Upper lobe of right lung (tissue), 1 donor: ENCODE measurements at regions not wholly inside any gene's neighbourhood (a gene's known extent, or its start where the extent isn't known, plus 50 kb on each side); places are given as distances from the start of the nearest gene placed in this dataset.

Experiments used
- ATAC-seq: fragments of 200-7000 bp; cut with Tn5 transposase; one replicate; pipeline ENCODE4 v1.9.1; 2020; ENCODE audit warnings: mild to moderate bottlenecking, moderate library complexity
- DNase-seq: peaks from one replicate; pipeline ENCODE4 v3.0.0-alpha.2; 2020
- H3K27ac ChIP-seq: fragments of 200-600 bp; one replicate; pipeline ENCODE4 v1.8.0; 2022
- H3K27me3 ChIP-seq: fragments of 200-600 bp; one replicate; pipeline ENCODE4 v1.8.0; 2022; ENCODE audit warnings: mild to moderate bottlenecking
- H3K36me3 ChIP-seq: fragments of 200-600 bp; one replicate; pipeline ENCODE4 v1.8.0; 2022
- H3K4me1 ChIP-seq: fragments of 200-600 bp; one replicate; pipeline ENCODE4 v1.8.0; 2022
- H3K4me3 ChIP-seq: fragments of 200-600 bp; one replicate; pipeline ENCODE4 v1.8.0; 2022; ENCODE audit warnings: mild to moderate bottlenecking
- H3K9me3 ChIP-seq: fragments of 200-600 bp; one replicate; pipeline ENCODE4 v1.8.0; 2022
- CTCF ChIP-seq: fragments of 200-600 bp; IDR thresholded peaks from one replicate; pipeline ENCODE4 v1.8.0; 2022; ENCODE audit warnings: antibody characterized with exemption
- intact Hi-C: fragments of 100-400 bp; cut with DNase I; formaldehyde crosslinking; loops from one replicate; pipeline ENCODE4 v1.11.0; 2022
- donor health status: DM: no; HTN: yes; CAD: no; lungs with severe emphysema.

- Histone ChIP-seq H3K4me3 (no peak overlapping the region), H3K27me3 (no peaks in the 10 kb centered on the region), H3K4me1 (no peaks in the 10 kb centered on the region), H3K27ac (no peak overlapping the region), H3K9me3 (no peaks in the 10 kb centered on the region), H3K36me3 (no peaks in the 10 kb centered on the region)
- DNase-seq (no peak), ATAC-seq (no peak)
- TF ChIP-seq CTCF = no peak
- intact Hi-C loops = no loop called here
Measured at GRCh38 chr10:44804661-44805060, 106.5 kb upstream of the TMEM72 start.

GRCh38 chr10:44805466-44806210, 105.5 kb upstream of the TMEM72 start:
- no peak for ATAC-seq
- TF ChIP-seq CTCF = no peak
- Histone ChIP-seq H3K4me3 (no peak overlapping the region), H3K36me3 (no peaks in the 10 kb centered on the region), H3K9me3 (no peaks in the 10 kb centered on the region), H3K27me3 (no peaks in the 10 kb centered on the region), H3K27ac (no peak overlapping the region), H3K4me1 (no peaks in the 10 kb centered on the region)
- no peak for DNase-seq
- intact Hi-C loops = no loop called here

GRCh38 chr10:44806950-44807349, 104.2 kb upstream of the TMEM72 start:
- TF ChIP-seq CTCF = no peak
- Histone ChIP-seq H3K4me3 (no peak overlapping the region), H3K4me1 (no peaks in the 10 kb centered on the region), H3K27ac (no peak overlapping the region), H3K27me3 (no peaks in the 10 kb centered on the region), H3K9me3 (no peaks in the 10 kb centered on the region), H3K36me3 (no peaks in the 10 kb centered on the region)
- DNase-seq (no peak), ATAC-seq (no peak)
- intact Hi-C loops = no loop called here

GRCh38 chr10:44807451-44807850, 103.7 kb upstream of the TMEM72 start:
- Histone ChIP-seq H3K4me1 (no peaks in the 10 kb centered on the region), H3K4me3 (no peak overlapping the region), H3K36me3 (no peaks in the 10 kb centered on the region), H3K9me3 (no peaks in the 10 kb centered on the region), H3K27me3 (no peaks in the 10 kb centered on the region), H3K27ac (no peak overlapping the region)
- ATAC-seq (no peak), DNase-seq (no peak)
- TF ChIP-seq CTCF = no peak
- intact Hi-C loops = no loop called here

GRCh38 chr10:44809647-44810046, 101.5 kb upstream of the TMEM72 start:
- Histone ChIP-seq H3K4me3 (no peak overlapping the region), H3K9me3 (no peaks in the 10 kb centered on the region), H3K27ac (no peak overlapping the region), H3K4me1 (no peaks in the 10 kb centered on the region), H3K27me3 (peaks cover 4% of the 10 kb centered on the region), H3K36me3 (no peaks in the 10 kb centered on the region)
- TF ChIP-seq CTCF = no peak
- DNase-seq (no peak), ATAC-seq (no peak)
- intact Hi-C loops = no loop called here

GRCh38 chr10:44811072-44811471, 100.1 kb upstream of the TMEM72 start:
- Histone ChIP-seq H3K36me3 (no peaks in the 10 kb centered on the region), H3K27me3 (peaks cover 4% of the 10 kb centered on the region), H3K4me1 (no peaks in the 10 kb centered on the region), H3K9me3 (no peaks in the 10 kb centered on the region), H3K4me3 (no peak overlapping the region), H3K27ac (no peak overlapping the region)
- intact Hi-C loops = no loop called here
- DNase-seq (no peak), ATAC-seq (no peak)
- no peak for TF ChIP-seq CTCF
